K562 (cell line): ENCODE measurements at regions not wholly inside any gene's neighbourhood (a gene's known extent, or its start where the extent isn't known, plus 50 kb on each side); places are given as distances from the start of the nearest gene placed in this dataset.

Experiments used
- ATAC-seq: fragments of 200-7000 bp; cut with Tn5 transposase; 3 replicates; pipeline ENCODE4 v1.9.1; 2020; ENCODE audit warnings: moderate library complexity
- BruUV-seq: library from RNA; stranded (reverse); fragments of 400-500 nt; replicated peaks from 2 replicates; lab custom pipeline; 2021; lab: Mats Ljungman, UMichigan
- CTCF ChIA-PET: fragments of 300-600 bp; formaldehyde crosslinking; extraction: SDS; loops from one replicate; lab custom pipeline; 2021; ENCODE audit warnings: low intra/inter-chr PET ratio; lab: Yijun Ruan, JAX
- POLR2A ChIA-PET: fragments of 300-600, 350-650 bp; sonication (Branson Sonifier 250); formaldehyde crosslinking; extraction: SDS; loops from one replicate; lab custom pipeline; 2021; ENCODE audit warnings: antibody characterized with exemption, inconsistent platforms; lab: Yijun Ruan, JAX
- DNase-seq, 4 experiments: peaks; one replicate each; pipeline versions ENCODE4 v3.0.0 to v3.0.0-alpha.2; 2011 to 2018; ENCODE audit warnings: low spot score in 3 of 4, mixed read lengths in 3 of 4; ENCODE audit errors: extremely low read depth in 1 of 4
- FAIRE-seq: peaks from 2 replicates; lab custom pipeline; 2011; peaks lifted over from hg19 to GRCh38; lab: Jason Lieb, UNC
- H2AFZ ChIP-seq: 2 replicates; pipeline ENCODE4 v1.6.0; 2011; ENCODE audit warnings: low read depth, low read length, control low read depth, inconsistent platforms
- H3K27ac ChIP-seq: fragments of 200-600 bp; 3 replicates; pipeline ENCODE4 v1.8.0; 2011; ENCODE audit warnings: low read depth, mild to moderate bottlenecking, control low read depth, inconsistent platforms, low read length, moderate library complexity, mixed read lengths; ENCODE audit errors: extremely low read depth
- H3K27me3 ChIP-seq, 2 experiments: fragments of 300-600 bp in 1 of 2; 2 replicates in 1 of 2; 3 replicates in 1 of 2; pipeline versions ENCODE4 v1.6.0 to v1.8.0; 2011; ENCODE audit warnings: inconsistent platforms in 2 of 2, low read length in 2 of 2, mild to moderate bottlenecking in 1 of 2, mixed read lengths in 1 of 2, moderate library complexity in 1 of 2; ENCODE audit not compliant: control insufficient read depth in 2 of 2, insufficient read depth in 2 of 2
- H3K36me3 ChIP-seq: fragments of 300-600 bp; 3 replicates; pipeline ENCODE4 v1.8.0; 2011; ENCODE audit warnings: mild to moderate bottlenecking, low read length, inconsistent platforms; ENCODE audit not compliant: control insufficient read depth, insufficient read depth
- H3K4me1 ChIP-seq, 2 experiments: fragments of 200-600 bp in 1 of 2; replicated peaks in 1 of 2; 2 replicates in 1 of 2; 3 replicates in 1 of 2; pipeline versions ENCODE4 v1.5.1 to v1.8.0; 2011; ENCODE audit warnings: inconsistent platforms in 2 of 2, low read length in 2 of 2, mild to moderate bottlenecking in 1 of 2, mixed read lengths in 1 of 2, moderate library complexity in 1 of 2; ENCODE audit not compliant: control insufficient read depth in 2 of 2, insufficient read depth in 2 of 2
- H3K4me2 ChIP-seq: 2 replicates; pipeline ENCODE4 v1.6.1; 2011; ENCODE audit warnings: low read length, control low read depth, inconsistent platforms, mixed read lengths; ENCODE audit not compliant: insufficient read depth
- H3K4me3 ChIP-seq: fragments of 200-600 bp; sonication (generic), shearing (Covaris generic); 2 replicates; pipeline ENCODE4 v1.5.1; 2016; ENCODE audit warnings: control low read depth, inconsistent platforms
- H3K79me2 ChIP-seq: fragments of 200-600 bp; 3 replicates; pipeline ENCODE4 v1.8.0; 2011; ENCODE audit warnings: low read length, inconsistent platforms; ENCODE audit not compliant: control insufficient read depth, insufficient read depth
- H3K9ac ChIP-seq, 2 experiments: 2 replicates each; pipeline versions ENCODE4 v1.6.0 to v1.6.1; 2011; ENCODE audit warnings: low read depth in 2 of 2, low read length in 2 of 2, control low read depth in 1 of 2, inconsistent platforms in 1 of 2, mild to moderate bottlenecking in 1 of 2, mixed read lengths in 1 of 2; ENCODE audit not compliant: insufficient read depth in 1 of 2
- H3K9me1 ChIP-seq: one replicate; pipeline ENCODE4 v1.6.0; 2011; ENCODE audit warnings: inconsistent platforms, mild to moderate bottlenecking, low read length, moderate library complexity; ENCODE audit not compliant: control insufficient read depth, insufficient read depth
- H3K9me3 ChIP-seq: replicated peaks from 2 replicates; pipeline ENCODE4 v1.5.1; 2011; ENCODE audit warnings: low read depth, low read length, inconsistent platforms; ENCODE audit not compliant: control insufficient read depth, insufficient read depth
- H4K20me1 ChIP-seq: replicated peaks from 2 replicates; pipeline ENCODE4 v1.6.1; 2011; ENCODE audit warnings: low read length, inconsistent platforms, mixed read lengths; ENCODE audit not compliant: control insufficient read depth, insufficient read depth
- CBX8 ChIP-seq: fragments of 200-600 bp; sonication (generic); IDR thresholded peaks from 2 replicates; pipeline ENCODE4 v1.6.1; 2012; ENCODE audit warnings: borderline replicate concordance, mixed run types, low read depth, mild to moderate bottlenecking, moderate library complexity, mixed read lengths, low read length, control low read depth, inconsistent platforms; ENCODE audit not compliant: poor library complexity, severe bottlenecking; ENCODE audit errors: extremely low read depth
- EP400 ChIP-seq: fragments of 450-650 bp; IDR thresholded peaks from 2 replicates; pipeline ENCODE4 v1.6.1; 2017; ENCODE audit warnings: antibody characterized with exemption, mild to moderate bottlenecking, moderate library complexity
- FUS ChIP-seq: fragments of 200-400 bp; formaldehyde crosslinking; optimal IDR thresholded peaks from 2 replicates; pipeline ENCODE3; 2017; ENCODE audit warnings: low read depth, low read length
- HDAC6 ChIP-seq: IDR thresholded peaks from 2 replicates; pipeline ENCODE4 v1.6.1; 2012; ENCODE audit warnings: low read depth, mild to moderate bottlenecking, control low read depth, inconsistent platforms, low read length, moderate library complexity
- RAD21 ChIP-seq, 2 experiments: fragments of 250-450 bp in 1 of 2; fragments of 450-650 bp in 1 of 2; sonication (Bioruptor Pico) in 1 of 2; formaldehyde crosslinking in 1 of 2; IDR thresholded peaks in 1 of 2; conservative IDR thresholded peaks in 1 of 2; 2 replicates each; pipeline versions ENCODE4 v1.4.0 to v1.8.0; 2020 to 2022; ENCODE audit warnings: mild to moderate bottlenecking in 2 of 2, moderate library complexity in 1 of 2
- SETDB1 ChIP-seq: IDR thresholded peaks from one replicate; pipeline ENCODE4 v1.6.1; 2012; ENCODE audit warnings: low read length, control low read depth, inconsistent platforms
- TAF15 ChIP-seq: fragments of 200-400 bp; formaldehyde crosslinking; IDR thresholded peaks from 2 replicates; pipeline ENCODE4 v1.6.1; 2017; ENCODE audit warnings: mild to moderate bottlenecking, low read depth, low read length, moderate library complexity
- TEAD4 ChIP-seq, 2 experiments: sonication (generic) in 1 of 2; formaldehyde crosslinking in 1 of 2; IDR thresholded peaks; 2 replicates each; pipeline versions ENCODE4 v1.6.1 to v1.8.0; 2012 to 2022; ENCODE audit warnings: borderline replicate concordance in 1 of 2, inconsistent platforms in 1 of 2, low read length in 1 of 2, mild to moderate bottlenecking in 1 of 2, missing genetic modification reagents in 1 of 2
- ZNF707 ChIP-seq: fragments of 250-450 bp; sonication (Bioruptor Pico); conservative IDR thresholded peaks from 2 replicates; pipeline ENCODE4 v1.8.0; 2022; ENCODE audit warnings: inconsistent platforms, mild to moderate bottlenecking, moderate library complexity
- WGBS: fragments of 100-300 bp; shearing (Covaris generic); methylation state at CpG from one replicate; pipeline ENCODE4 v1.1.6; 2016; ENCODE audit warnings: low coverage, mixed read lengths; ENCODE audit not compliant: insufficient coverage; ENCODE audit errors: missing lambda C conversion rate; 5-methylcytosine and 5-hydroxymethylcytosine counted together
- in situ Hi-C: fragments of 300-500 bp; cut with MboI; formaldehyde crosslinking; loops from 4 replicates; pipeline ENCODE4 v1.15.0; 2018; ENCODE audit warnings: inconsistent platforms, mixed read lengths
- intact Hi-C: fragments of 100-400 bp; cut with micrococcal nuclease; formaldehyde crosslinking; loops from 2 replicates; pipeline ENCODE4 v1.14.2; 2022
- TF ChIP-seq, protein P1 (sequence below), 3 experiments: IDR thresholded peaks in 2 of 3; conservative IDR thresholded peaks in 1 of 3; 2 replicates each; pipeline ENCODE4 v1.5.1; 2011 to 2012; ENCODE audit warnings: low read length in 3 of 3, mild to moderate bottlenecking in 3 of 3, control low read depth in 2 of 3, improper control_type of control experiment in 1 of 3, inconsistent platforms in 1 of 3, low read depth in 1 of 3, mixed read lengths in 1 of 3, moderate library complexity in 1 of 3; ENCODE audit not compliant: insufficient read depth in 2 of 3

DNA sequence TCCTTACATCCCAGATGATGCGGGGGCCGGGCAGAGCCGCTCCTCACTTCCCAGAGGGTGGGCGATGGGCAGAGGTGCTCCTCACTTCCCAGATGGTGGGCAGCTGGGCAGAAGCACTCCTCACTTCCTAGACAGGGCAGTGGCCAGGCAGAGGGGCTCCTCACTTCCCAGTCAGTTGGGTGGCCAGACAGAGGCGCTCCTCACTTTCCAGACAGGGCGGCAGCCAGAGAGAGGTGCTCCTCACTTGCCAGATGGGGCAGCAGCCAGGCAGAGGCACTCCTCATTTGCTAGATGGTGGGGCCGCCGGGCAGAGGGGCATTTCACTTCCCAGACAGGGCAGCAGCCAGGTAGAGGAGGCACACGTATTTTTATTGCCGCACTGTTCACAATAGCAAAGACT lies 622.0 kb upstream of the KCNMB2 start:
- Histone ChIP-seq H2AFZ (no peak overlapping the region), H4K20me1 (no peaks in the 10 kb centered on the region), H3K4me1 (no peaks in the 10 kb centered on the region), H3K4me3 (no peak overlapping the region), H3K9ac (no peak overlapping the region), H3K27ac (no peak overlapping the region), H3K9me3 (no peaks in the 10 kb centered on the region), H3K27me3 (no peaks in the 10 kb centered on the region), H3K79me2 (no peaks in the 10 kb centered on the region), H3K36me3 (no peaks in the 10 kb centered on the region), H3K4me2 (no peak overlapping the region), H3K9me1 (no peaks in the 10 kb centered on the region)
- intact Hi-C loops (no loop called here), in situ Hi-C loops (no loop called here)
- POLR2A ChIA-PET = no interaction called here
- FAIRE-seq = no peak
- no peak for ATAC-seq
- TF ChIP-seq RAD21 (CRISPR knock-in tag; conservative IDR thresholded peaks at IDR 0.05 in 1 of 2, IDR thresholded peaks at IDR 0.05 in 1 of 2) (peak in 1 of 2 experiments; percentile 22; a peak in 1 of 4 replicates), SETDB1 (no peak), TAF15 (no peak), FUS (no peak), TEAD4 (IDR thresholded peaks at IDR 0.05; ENCODE audit: low read length) (no peak), TEAD4 (CRISPR knock-in tag; IDR thresholded peaks at IDR 0.05; ENCODE audit: borderline replicate concordance) (no peak), CBX8 (no peak), ZNF707 (CRISPR knock-in tag) (no peak), HDAC6 (no peak), EP400 (no peak)
- TF ChIP-seq, protein P1, sequence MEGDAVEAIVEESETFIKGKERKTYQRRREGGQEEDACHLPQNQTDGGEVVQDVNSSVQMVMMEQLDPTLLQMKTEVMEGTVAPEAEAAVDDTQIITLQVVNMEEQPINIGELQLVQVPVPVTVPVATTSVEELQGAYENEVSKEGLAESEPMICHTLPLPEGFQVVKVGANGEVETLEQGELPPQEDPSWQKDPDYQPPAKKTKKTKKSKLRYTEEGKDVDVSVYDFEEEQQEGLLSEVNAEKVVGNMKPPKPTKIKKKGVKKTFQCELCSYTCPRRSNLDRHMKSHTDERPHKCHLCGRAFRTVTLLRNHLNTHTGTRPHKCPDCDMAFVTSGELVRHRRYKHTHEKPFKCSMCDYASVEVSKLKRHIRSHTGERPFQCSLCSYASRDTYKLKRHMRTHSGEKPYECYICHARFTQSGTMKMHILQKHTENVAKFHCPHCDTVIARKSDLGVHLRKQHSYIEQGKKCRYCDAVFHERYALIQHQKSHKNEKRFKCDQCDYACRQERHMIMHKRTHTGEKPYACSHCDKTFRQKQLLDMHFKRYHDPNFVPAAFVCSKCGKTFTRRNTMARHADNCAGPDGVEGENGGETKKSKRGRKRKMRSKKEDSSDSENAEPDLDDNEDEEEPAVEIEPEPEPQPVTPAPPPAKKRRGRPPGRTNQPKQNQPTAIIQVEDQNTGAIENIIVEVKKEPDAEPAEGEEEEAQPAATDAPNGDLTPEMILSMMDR (IDR thresholded peaks at IDR 0.05 in 2 of 3, conservative IDR thresholded peaks at IDR 0.05 in 1 of 3; ENCODE audit: insufficient read depth in 2 of 3, low read depth in 1 of 3, low read length in 3 of 3) = 0 out of 6 replicates have a peak, but pooled peaks of 2 of the 3 experiments have one; percentile 13 to 15
- CTCF ChIA-PET = no interaction called here
- DNase-seq = no peak
- WGBS = 12% methylated on average over 9 of the region's 10 CpGs
- BruUV-seq = no TSS peak
